GM12891 (cell line): ENCODE measurements at regions not wholly inside any gene's neighbourhood (a gene's known extent, or its start where the extent isn't known, plus 50 kb on each side); places are given as distances from the start of the nearest gene placed in this dataset.

ENCODE experiments used
- POLR2A ChIP-seq: IDR thresholded peaks from 2 replicates; pipeline ENCODE4 v1.6.1; 2011; ENCODE audit warnings: low read depth, low read length, control low read depth
- SPI1 ChIP-seq: IDR thresholded peaks from 2 replicates; pipeline ENCODE4 v1.6.1; 2011; ENCODE audit warnings: low read depth, low read length, control low read depth

GRCh38 chr20:54389596-54390280, 85.7 kb upstream of the DOK5 start:
- TF ChIP-seq POLR2A (no peak), SPI1 (no peak)
